ENCODE measurements at regions not wholly inside any gene's neighbourhood (a gene's known extent, or its start where the extent isn't known, plus 50 kb on each side); places are given as distances from the start of the nearest gene placed in this dataset.

- ATAC-seq, result no peak
- 0 out of 2 replicates have a peak, but pooled peaks cover 3% of the 10 kb centered on the region for H3K27me3 ChIP-seq (ENCODE audit: insufficient read depth, low read length)
- H3K27ac ChIP-seq (ENCODE audit: low read depth, low read length), result no peak overlapping the region
- TF ChIP-seq ZBTB33 (IDR thresholded peaks at IDR 0.05; ENCODE audit: extremely low read depth, insufficient replicate concordance, low read length), result no peak
- no peak for TF ChIP-seq FOSL1 (IDR thresholded peaks at IDR 0.05; ENCODE audit: low read depth)
- TF ChIP-seq TCF7L2 (IDR thresholded peaks at IDR 0.05; ENCODE audit: borderline replicate concordance, extremely low read depth, insufficient read depth, insufficient read length), result no peak
- no peak for TF ChIP-seq ATF3 (IDR thresholded peaks at IDR 0.05)
- TF ChIP-seq SP1 (IDR thresholded peaks at IDR 0.05; ENCODE audit: low read depth), result no peak
- TF ChIP-seq SIN3A (IDR thresholded peaks at IDR 0.05; ENCODE audit: low read depth), result no peak
- TF ChIP-seq CBX3 (IDR thresholded peaks at IDR 0.05; ENCODE audit: low read depth), result no peak
- no peak for TF ChIP-seq CTCF (IDR thresholded peaks at IDR 0.05 in 2 of 3, conservative IDR thresholded peaks at IDR 0.05 in 1 of 3; ENCODE audit: borderline replicate concordance in 1 of 3, insufficient read depth in 1 of 3, low read depth in 2 of 3, low read length in 2 of 3)
- no peak for TF ChIP-seq MAX (IDR thresholded peaks at IDR 0.05)
- no peaks in the 10 kb centered on the region for H4K20me1 ChIP-seq (ENCODE audit: insufficient read depth)
- ChIA-PET POLR2A (no interaction called here), RAD21 (ENCODE audit: low non-redundant PET in 1 of 2, low total read pairs in 2 of 2, uncharacterized antibody in 2 of 2, unreplicated experiment in 2 of 2) (no interaction called here), CTCF (no interaction called here)
- H3K36me3 ChIP-seq (ENCODE audit: control insufficient read depth in 1 of 2, insufficient read depth in 2 of 2, low read length in 2 of 2), result peaks cover 0 to 5% of the 10 kb centered on the region in 2 experiments; a peak in 2 of 4 replicates
- no peak overlapping the region for H2AFZ ChIP-seq (ENCODE audit: low read depth, low read length, poor library complexity, severe bottlenecking)
- H3K4me2 ChIP-seq (ENCODE audit: low read length), result no peak overlapping the region
- H3K9me2 ChIP-seq (ENCODE audit: insufficient read depth), result no peaks in the 10 kb centered on the region
- DNase-seq (ENCODE audit: low read depth, low spot score), result no peak
- no peak overlapping the region for H3K4me3 ChIP-seq (replicated peaks in 1 of 2; ENCODE audit: low read depth in 1 of 2, low read length in 2 of 2)
- no peaks in the 10 kb centered on the region for H3K4me1 ChIP-seq (ENCODE audit: control insufficient read depth in 1 of 2, insufficient read depth in 2 of 2, low read length in 2 of 2)
- intact Hi-C loops (cut with micrococcal nuclease), result no loop called here
- H3K9me3 ChIP-seq (ENCODE audit: control insufficient read depth in 1 of 2, insufficient read depth in 1 of 2, low read depth in 1 of 2, low read length in 2 of 2), result no peaks in the 10 kb centered on the region
- peaks cover 92% of the 10 kb centered on the region for H3K79me2 ChIP-seq (ENCODE audit: insufficient read depth, low read length)
- H3K9ac ChIP-seq (ENCODE audit: low read length), result no peak overlapping the region
- no TSS peak for BruUV-seq (replicated peaks)
Measured at GRCh38 chr22:49608660-49609059, 219.0 kb downstream of the BRD1 start.
